Ishikawa (cell line): ENCODE measurements at regions not wholly inside any gene's neighbourhood (a gene's known extent, or its start where the extent isn't known, plus 50 kb on each side); places are given as distances from the start of the nearest gene placed in this dataset.

Experiments used
- EGR1 ChIP-seq: IDR thresholded peaks from 2 replicates; pipeline ENCODE4 v1.6.1; 2012
- EP300 ChIP-seq: IDR thresholded peaks from 2 replicates; pipeline ENCODE4 v1.6.1; 2012; ENCODE audit warnings: borderline replicate concordance
- FOXM1 ChIP-seq: IDR thresholded peaks from 2 replicates; pipeline ENCODE4 v1.6.1; 2012; ENCODE audit warnings: low read depth, borderline replicate concordance
- MAX ChIP-seq: IDR thresholded peaks from 2 replicates; pipeline ENCODE4 v1.6.1; 2012
- RAD21 ChIP-seq: IDR thresholded peaks from 2 replicates; pipeline ENCODE4 v1.6.1; 2012; ENCODE audit warnings: low read depth

- no peak for TF ChIP-seq EGR1
- no peak for TF ChIP-seq MAX
- TF ChIP-seq FOXM1, result no peak
- no peak for TF ChIP-seq EP300
- no peak for TF ChIP-seq RAD21
Observed at GRCh38 chr2:146666340-146666739, 1178.5 kb upstream of the ACVR2A start.
